ENCODE measurements at regions not wholly inside any gene's neighbourhood (a gene's known extent, or its start where the extent isn't known, plus 50 kb on each side); places are given as distances from the start of the nearest gene placed in this dataset.

GRCh38 chr6:62474793-62475192 lies 188.8 kb upstream of the KHDRBS2 start:
- Histone ChIP-seq H2AK5ac (ENCODE audit: low read length, severe bottlenecking) (no peak overlapping the region), H3K4me2 (ENCODE audit: low read length, poor library complexity, severe bottlenecking) (no peak overlapping the region), H3K36me3 (ENCODE audit: control insufficient read depth in 1 of 2, insufficient read depth in 2 of 2, low read depth in 1 of 2, low read length in 2 of 2) (no peaks in the 10 kb centered on the region), H3K79me1 (replicated peaks; ENCODE audit: low read length, poor library complexity, severe bottlenecking) (no peaks in the 10 kb centered on the region), H3K27ac (ENCODE audit: low read length, poor library complexity, severe bottlenecking) (no peak overlapping the region), H3K4me1 (ENCODE audit: control insufficient read depth, insufficient read depth, low read depth, low read length) (no peaks in the 10 kb centered on the region), H3K9ac (ENCODE audit: low read length) (no peak overlapping the region), H3K18ac (ENCODE audit: low read depth in 1 of 2, low read length in 2 of 2) (no peak overlapping the region), H2BK15ac (ENCODE audit: low read depth, poor library complexity, severe bottlenecking) (no peak overlapping the region), H3K23ac (ENCODE audit: low read length in 2 of 2) (no peak overlapping the region), H3K27me3 (ENCODE audit: control insufficient read depth in 1 of 2, insufficient read depth in 1 of 2, low read length in 2 of 2) (no peaks in the 10 kb centered on the region), H2BK12ac (ENCODE audit: low read length in 2 of 2) (no peak overlapping the region), H2BK120ac (ENCODE audit: low read depth, low read length) (no peak overlapping the region), H4K91ac (ENCODE audit: low read length) (no peak overlapping the region), H2AFZ (ENCODE audit: low read depth, low read length) (no peak overlapping the region), H3K14ac (ENCODE audit: low read length in 2 of 2) (no peak overlapping the region), H2BK5ac (ENCODE audit: low read depth, low read length, poor library complexity, severe bottlenecking) (no peak overlapping the region), H4K8ac (ENCODE audit: low read length) (no peak overlapping the region), H3K4ac (ENCODE audit: low read depth in 1 of 2, low read length in 2 of 2) (no peak overlapping the region), H3K4me3 (ENCODE audit: insufficient read depth in 1 of 2, low read depth in 1 of 2, low read length in 2 of 2) (no peak overlapping the region), H3K9me3 (ENCODE audit: control insufficient read depth, low read length) (peaks cover 13% of the 10 kb centered on the region)
- DNase-seq, result no peak
- WGBS, result no CpG with 5 or more reads among the region's 3 CpGs

- H2AFZ ChIP-seq (ENCODE audit: low read depth, low read length), result no peak overlapping the region
- H3K27ac ChIP-seq (ENCODE audit: low read length, poor library complexity, severe bottlenecking), result no peak overlapping the region
- WGBS, result 58% methylated on average over 2 of the region's 2 CpGs
- no peak overlapping the region for H3K9ac ChIP-seq (ENCODE audit: low read length)
- no peak overlapping the region for H4K91ac ChIP-seq (ENCODE audit: low read length)
- no peak overlapping the region for H2BK12ac ChIP-seq (ENCODE audit: low read length in 2 of 2)
- DNase-seq, result no peak
- H3K4ac ChIP-seq (ENCODE audit: low read depth in 1 of 2, low read length in 2 of 2), result no peak overlapping the region
- H3K18ac ChIP-seq (ENCODE audit: low read depth in 1 of 2, low read length in 2 of 2), result no peak overlapping the region
- no peak overlapping the region for H3K4me2 ChIP-seq (ENCODE audit: low read length, poor library complexity, severe bottlenecking)
- no peak overlapping the region for H4K8ac ChIP-seq (ENCODE audit: low read length)
- H2BK5ac ChIP-seq (ENCODE audit: low read depth, low read length, poor library complexity, severe bottlenecking), result no peak overlapping the region
- H3K27me3 ChIP-seq (ENCODE audit: control insufficient read depth in 1 of 2, insufficient read depth in 1 of 2, low read length in 2 of 2), result no peaks in the 10 kb centered on the region
- H3K23ac ChIP-seq (ENCODE audit: low read length in 2 of 2), result no peak overlapping the region
- H3K4me3 ChIP-seq (ENCODE audit: insufficient read depth in 1 of 2, low read depth in 1 of 2, low read length in 2 of 2), result no peak overlapping the region
- H3K4me1 ChIP-seq (ENCODE audit: control insufficient read depth, insufficient read depth, low read depth, low read length), result no peaks in the 10 kb centered on the region
- H3K14ac ChIP-seq (ENCODE audit: low read length in 2 of 2), result no peak overlapping the region
- peaks cover 7% of the 10 kb centered on the region for H3K9me3 ChIP-seq (ENCODE audit: control insufficient read depth, low read length)
- no peaks in the 10 kb centered on the region for H3K79me1 ChIP-seq (replicated peaks; ENCODE audit: low read length, poor library complexity, severe bottlenecking)
- H3K36me3 ChIP-seq (ENCODE audit: control insufficient read depth in 1 of 2, insufficient read depth in 2 of 2, low read depth in 1 of 2, low read length in 2 of 2), result no peaks in the 10 kb centered on the region
- H2BK15ac ChIP-seq (ENCODE audit: low read depth, poor library complexity, severe bottlenecking), result no peak overlapping the region
- no peak overlapping the region for H2BK120ac ChIP-seq (ENCODE audit: low read depth, low read length)
- no peak overlapping the region for H2AK5ac ChIP-seq (ENCODE audit: low read length, severe bottlenecking)
Measured at GRCh38 chr6:62466607-62467006, 180.6 kb upstream of the KHDRBS2 start.

GRCh38 chr6:62465206-62465605 lies 179.2 kb upstream of the KHDRBS2 start:
- no peak overlapping the region for H3K4ac ChIP-seq (ENCODE audit: low read depth in 1 of 2, low read length in 2 of 2)
- peaks cover 4% of the 10 kb centered on the region for H3K9me3 ChIP-seq (ENCODE audit: control insufficient read depth, low read length)
- no peak overlapping the region for H3K9ac ChIP-seq (ENCODE audit: low read length)
- no peak overlapping the region for H4K91ac ChIP-seq (ENCODE audit: low read length)
- H2AK5ac ChIP-seq (ENCODE audit: low read length, severe bottlenecking), result no peak overlapping the region
- H2BK120ac ChIP-seq (ENCODE audit: low read depth, low read length), result no peak overlapping the region
- no peak overlapping the region for H4K8ac ChIP-seq (ENCODE audit: low read length)
- no peak overlapping the region for H3K4me3 ChIP-seq (ENCODE audit: insufficient read depth in 1 of 2, low read depth in 1 of 2, low read length in 2 of 2)
- H3K14ac ChIP-seq (ENCODE audit: low read length in 2 of 2), result no peak overlapping the region
- H3K27me3 ChIP-seq (ENCODE audit: control insufficient read depth in 1 of 2, insufficient read depth in 1 of 2, low read length in 2 of 2), result no peaks in the 10 kb centered on the region
- 49% methylated on average over 2 of the region's 2 CpGs for WGBS
- no peak overlapping the region for H2BK15ac ChIP-seq (ENCODE audit: low read depth, poor library complexity, severe bottlenecking)
- H3K79me1 ChIP-seq (replicated peaks; ENCODE audit: low read length, poor library complexity, severe bottlenecking), result no peaks in the 10 kb centered on the region
- H3K27ac ChIP-seq (ENCODE audit: low read length, poor library complexity, severe bottlenecking), result no peak overlapping the region
- no peaks in the 10 kb centered on the region for H3K4me1 ChIP-seq (ENCODE audit: control insufficient read depth, insufficient read depth, low read depth, low read length)
- no peak overlapping the region for H2BK12ac ChIP-seq (ENCODE audit: low read length in 2 of 2)
- H3K36me3 ChIP-seq (ENCODE audit: control insufficient read depth in 1 of 2, insufficient read depth in 2 of 2, low read depth in 1 of 2, low read length in 2 of 2), result no peaks in the 10 kb centered on the region
- H3K18ac ChIP-seq (ENCODE audit: low read depth in 1 of 2, low read length in 2 of 2), result no peak overlapping the region
- no peak overlapping the region for H2AFZ ChIP-seq (ENCODE audit: low read depth, low read length)
- DNase-seq, result no peak
- no peak overlapping the region for H3K23ac ChIP-seq (ENCODE audit: low read length in 2 of 2)
- no peak overlapping the region for H3K4me2 ChIP-seq (ENCODE audit: low read length, poor library complexity, severe bottlenecking)
- no peak overlapping the region for H2BK5ac ChIP-seq (ENCODE audit: low read depth, low read length, poor library complexity, severe bottlenecking)

GRCh38 chr6:62452586-62452985 lies 166.6 kb upstream of the KHDRBS2 start:
- no peaks in the 10 kb centered on the region for H3K79me1 ChIP-seq (replicated peaks; ENCODE audit: low read length, poor library complexity, severe bottlenecking)
- H2AK5ac ChIP-seq (ENCODE audit: low read length, severe bottlenecking), result no peak overlapping the region
- H3K27ac ChIP-seq (ENCODE audit: low read length, poor library complexity, severe bottlenecking), result no peak overlapping the region
- H2AFZ ChIP-seq (ENCODE audit: low read depth, low read length), result no peak overlapping the region
- no peak overlapping the region for H2BK15ac ChIP-seq (ENCODE audit: low read depth, poor library complexity, severe bottlenecking)
- no peak overlapping the region for H2BK5ac ChIP-seq (ENCODE audit: low read depth, low read length, poor library complexity, severe bottlenecking)
- 67% methylated on average over 1 of the region's 2 CpGs for WGBS
- no peak overlapping the region for H2BK12ac ChIP-seq (ENCODE audit: low read length in 2 of 2)
- H3K4me3 ChIP-seq (ENCODE audit: insufficient read depth in 1 of 2, low read depth in 1 of 2, low read length in 2 of 2), result no peak overlapping the region
- no peak overlapping the region for H3K9ac ChIP-seq (ENCODE audit: low read length)
- H3K27me3 ChIP-seq (ENCODE audit: control insufficient read depth in 1 of 2, insufficient read depth in 1 of 2, low read length in 2 of 2), result no peaks in the 10 kb centered on the region
- H3K4me1 ChIP-seq (ENCODE audit: control insufficient read depth, insufficient read depth, low read depth, low read length), result no peaks in the 10 kb centered on the region
- H3K18ac ChIP-seq (ENCODE audit: low read depth in 1 of 2, low read length in 2 of 2), result no peak overlapping the region
- H3K9me3 ChIP-seq (ENCODE audit: control insufficient read depth, low read length), result peaks cover 2% of the 10 kb centered on the region
- H4K91ac ChIP-seq (ENCODE audit: low read length), result no peak overlapping the region
- H2BK120ac ChIP-seq (ENCODE audit: low read depth, low read length), result no peak overlapping the region
- no peaks in the 10 kb centered on the region for H3K36me3 ChIP-seq (ENCODE audit: control insufficient read depth in 1 of 2, insufficient read depth in 2 of 2, low read depth in 1 of 2, low read length in 2 of 2)
- H3K4ac ChIP-seq (ENCODE audit: low read depth in 1 of 2, low read length in 2 of 2), result no peak overlapping the region
- H4K8ac ChIP-seq (ENCODE audit: low read length), result no peak overlapping the region
- no peak for DNase-seq
- no peak overlapping the region for H3K4me2 ChIP-seq (ENCODE audit: low read length, poor library complexity, severe bottlenecking)
- no peak overlapping the region for H3K14ac ChIP-seq (ENCODE audit: low read length in 2 of 2)
- H3K23ac ChIP-seq (ENCODE audit: low read length in 2 of 2), result no peak overlapping the region
